Uterus (tissue), 3 donors: ENCODE measurements at regions not wholly inside any gene's neighbourhood (a gene's known extent, or its start where the extent isn't known, plus 50 kb on each side); places are given as distances from the start of the nearest gene placed in this dataset. TPM values are rescaled to one million over a fixed set of nuclear protein-coding genes. Genes with fewer than 3 reads are reported as not detected.
"Not testable (repeated sequence)": the region's sequence is repeated elsewhere in the genome, so short reads cannot be mapped to it uniquely, and the experiment has no call there.

Source experiments
- DNase-seq, 2 donors: peaks; one replicate each; pipeline ENCODE4 v3.0.0-alpha.2; 2019 to 2020
- H3K27ac ChIP-seq, 2 donors: fragments of 200-600 bp; sonication (generic); 1 replicate in 1 of 2; 2 replicates in 1 of 2; pipeline ENCODE4 v1.5.1; 2016 to 2018
- H3K27me3 ChIP-seq, 2 donors: fragments of 200-600 bp; sonication (generic); one replicate each; pipeline ENCODE4 v1.5.1; 2018 to 2019; ENCODE audit warnings: control low read depth in 1 of 2
- H3K36me3 ChIP-seq, 2 donors: fragments of 200-600 bp; sonication (generic); one replicate each; pipeline ENCODE4 v1.5.1; 2019; ENCODE audit warnings: control low read depth in 1 of 2
- H3K4me1 ChIP-seq, 2 donors: fragments of 200-600 bp; sonication (generic); one replicate each; pipeline ENCODE4 v1.5.1; 2018 to 2019; ENCODE audit warnings: control low read depth in 1 of 2
- H3K4me3 ChIP-seq, 2 donors: fragments of 200-600 bp; sonication (generic); 1 replicate in 1 of 2; 2 replicates in 1 of 2; pipeline ENCODE4 v1.5.1; 2018 to 2019; ENCODE audit warnings: mild to moderate bottlenecking in 1 of 2
- H3K9me3 ChIP-seq, 2 donors: fragments of 200-600 bp; sonication (generic); one replicate each; pipeline ENCODE4 v1.5.1; 2019; ENCODE audit warnings: control low read depth in 1 of 2
- intact Hi-C: fragments of 100-400 bp; cut with DNase I; formaldehyde crosslinking; loops from one replicate; pipeline ENCODE4 v1.15.1; 2023; ENCODE audit warnings: low total_unique reads
- small RNA-seq: library from RNA; depleted of rRNA; stranded (forward); fragments of <200 nt; gene quantifications from one replicate; pipeline ENCODE3, GENCODE V24; 2016
- donor health status: DM: yes; HTN: yes; CAD: no.

DNA sequence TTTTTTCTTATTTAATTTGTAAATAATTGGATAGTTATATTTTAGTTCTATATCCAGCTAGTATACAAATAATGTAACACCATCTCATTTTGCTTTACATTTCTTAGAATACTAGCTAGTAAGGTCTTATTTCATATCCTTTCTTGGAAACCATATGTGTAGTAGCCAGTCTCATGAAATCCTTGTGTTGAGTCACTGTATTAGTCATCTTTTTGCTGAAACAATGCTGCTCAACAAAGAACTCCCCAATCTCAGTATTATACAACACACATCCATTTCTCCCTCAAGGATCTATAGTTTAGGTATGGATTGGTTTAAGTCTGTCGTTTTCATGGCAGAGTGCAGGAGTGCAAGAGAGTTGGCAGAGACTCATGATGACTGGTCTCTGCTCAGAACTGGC is 55.6 kb upstream of the NBPF26 start:
- H3K4me3 ChIP-seq, H3K9me3 ChIP-seq, intact Hi-C loops, H3K4me1 ChIP-seq, DNase-seq, H3K27ac ChIP-seq, H3K27me3 ChIP-seq, H3K36me3 ChIP-seq: not testable (repeated sequence)

Small RNAs in the stretch of these regions (small RNA-seq; reads per million reads assigned to genes)
- not detected for gene RF00004
